Endothelial cell (in vitro differentiated cells): ENCODE measurements at regions not wholly inside any gene's neighbourhood (a gene's known extent, or its start where the extent isn't known, plus 50 kb on each side); places are given as distances from the start of the nearest gene placed in this dataset.

Source experiments
- DNase-seq: peaks from one replicate; pipeline ENCODE4 v3.0.0; 2021; ENCODE audit warnings: low spot score
- H3K27ac Mint-ChIP-seq: one replicate; pipeline ENCODE4 v1.8.0; 2021; ENCODE audit warnings: mixed read lengths, inconsistent platforms; ENCODE audit not compliant: unreplicated experiment
- H3K27me3 Mint-ChIP-seq: one replicate; pipeline ENCODE4 v1.8.0; 2021; ENCODE audit warnings: mild to moderate bottlenecking, moderate library complexity, mixed read lengths, inconsistent platforms; ENCODE audit not compliant: unreplicated experiment
- H3K36me3 Mint-ChIP-seq: one replicate; pipeline ENCODE4 v1.8.0; 2021; ENCODE audit warnings: mild to moderate bottlenecking, low read depth, mixed read lengths, inconsistent platforms; ENCODE audit not compliant: unreplicated experiment
- H3K4me1 Mint-ChIP-seq: one replicate; pipeline ENCODE4 v1.8.0; 2021; ENCODE audit warnings: mild to moderate bottlenecking, mixed read lengths, inconsistent platforms; ENCODE audit not compliant: unreplicated experiment
- H3K4me3 Mint-ChIP-seq: one replicate; pipeline ENCODE4 v1.8.0; 2021; ENCODE audit warnings: mild to moderate bottlenecking, mixed read lengths, inconsistent platforms; ENCODE audit not compliant: unreplicated experiment
- H3K9me3 Mint-ChIP-seq: one replicate; pipeline ENCODE4 v1.8.0; 2021; ENCODE audit warnings: mixed read lengths, inconsistent platforms; ENCODE audit not compliant: unreplicated experiment
- CTCF ChIP-seq: fragments of 200-600 bp; sonication (generic); IDR thresholded peaks from one replicate; pipeline ENCODE4 v1.5.0; 2021; ENCODE audit warnings: antibody characterized with exemption; ENCODE audit not compliant: unreplicated experiment

DNA sequence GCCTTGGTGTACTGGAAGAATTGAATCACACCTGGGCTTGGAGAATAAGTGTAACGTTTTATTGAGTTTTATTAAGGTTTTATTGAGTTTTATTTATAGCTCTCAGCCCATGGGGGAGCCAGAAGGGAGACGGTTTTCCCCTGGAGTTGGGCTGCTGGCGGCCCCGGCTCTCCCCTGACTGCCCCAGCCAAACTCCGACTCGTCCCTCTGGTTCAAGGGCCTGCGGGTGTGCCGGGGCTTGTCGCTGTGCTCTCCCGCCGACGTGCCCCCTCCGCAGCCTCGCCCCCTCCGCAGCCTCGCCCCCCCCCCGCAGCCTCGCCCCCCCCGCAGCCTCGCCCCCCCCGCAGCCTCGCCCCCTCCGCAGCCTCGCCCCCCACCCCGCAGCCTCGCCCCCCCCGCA is 326.1 kb upstream of the RTL1 start:
- DNase-seq: no peak
- Mint-ChIP-seq H3K27ac (no peak overlapping the region), H3K9me3 (no peaks in the 10 kb centered on the region), H3K4me3 (no peak overlapping the region), H3K36me3 (no peaks in the 10 kb centered on the region), H3K27me3 (peaks cover 4% of the 10 kb centered on the region), H3K4me1 (peaks cover 6% of the 10 kb centered on the region)
- TF ChIP-seq CTCF: no peak

DNA sequence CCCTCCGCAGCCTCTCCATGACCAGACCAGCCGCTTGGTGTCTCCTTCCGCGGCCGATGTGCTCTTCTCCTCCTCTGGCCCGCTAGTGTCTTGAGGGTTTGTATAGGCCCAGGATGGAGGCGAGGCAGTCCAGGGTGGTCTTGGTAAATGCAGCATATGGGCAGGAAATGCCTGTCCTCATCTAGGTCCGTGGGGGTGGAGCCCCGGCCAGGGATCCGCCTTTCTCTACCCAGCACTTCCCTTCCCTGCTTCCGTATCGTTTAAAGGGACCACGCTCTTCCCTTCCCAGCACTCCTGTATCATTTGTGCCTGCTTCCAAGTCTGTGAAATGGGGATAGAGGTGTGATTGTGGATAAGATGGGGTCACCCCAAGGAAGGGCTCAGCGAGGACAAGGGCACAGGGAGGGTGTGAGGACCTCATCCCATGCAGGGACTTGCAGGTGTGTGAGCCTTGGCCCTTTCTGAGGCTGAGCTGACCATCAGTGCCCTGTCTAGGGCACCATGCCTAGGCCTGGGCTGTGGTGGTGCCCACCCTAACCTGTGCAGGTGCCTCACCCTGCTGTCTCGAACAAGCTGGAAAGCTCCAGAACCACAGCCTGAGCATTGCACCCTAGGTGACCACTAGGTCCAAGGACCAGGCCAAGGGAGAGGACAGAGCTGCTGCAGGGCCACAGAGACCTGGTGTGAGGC is 326.8 kb upstream of the RTL1 start:
- Mint-ChIP-seq H3K27me3 (peaks cover 7% of the 10 kb centered on the region), H3K9me3 (no peaks in the 10 kb centered on the region), H3K27ac (no peak overlapping the region), H3K4me1 (peaks cover 10% of the 10 kb centered on the region), H3K36me3 (no peaks in the 10 kb centered on the region), H3K4me3 (no peak overlapping the region)
- DNase-seq: no peak
- TF ChIP-seq CTCF: no peak

DNA sequence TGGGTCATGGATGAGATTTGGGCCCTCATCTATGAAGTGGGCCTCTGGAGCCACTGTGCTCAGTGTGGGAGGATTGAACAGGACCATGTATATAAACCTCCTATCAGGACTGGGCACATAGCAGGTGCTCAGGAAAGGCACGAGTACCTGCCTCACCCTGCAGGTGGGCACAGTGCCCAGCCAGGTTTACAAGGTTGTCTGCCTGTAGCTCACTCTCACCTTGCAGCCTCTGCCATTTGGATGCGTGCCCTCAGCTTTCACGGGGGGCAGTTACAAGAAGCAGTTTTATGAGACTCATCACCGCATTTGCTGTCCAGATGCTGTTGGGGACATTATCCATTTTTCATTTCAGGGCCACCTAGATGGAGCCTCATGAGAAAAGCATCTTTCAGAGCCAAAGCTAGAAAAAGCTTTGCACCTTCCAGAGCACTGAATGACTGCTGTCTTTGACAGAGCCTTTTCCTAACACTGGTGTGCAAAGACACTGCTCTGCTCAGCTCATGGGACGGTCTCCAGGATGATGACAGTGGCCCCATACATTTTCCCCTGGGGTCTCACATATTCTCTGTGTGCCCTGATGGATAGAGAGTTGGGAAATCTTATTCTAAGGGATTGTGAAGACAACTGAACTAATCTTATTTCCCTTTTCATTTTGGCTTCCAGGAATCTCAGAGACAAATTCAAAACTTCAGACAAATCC is 327.5 kb upstream of the RTL1 start:
- Mint-ChIP-seq H3K27me3 (peaks cover 7% of the 10 kb centered on the region), H3K9me3 (no peaks in the 10 kb centered on the region), H3K4me1 (peaks cover 10% of the 10 kb centered on the region), H3K27ac (no peak overlapping the region), H3K4me3 (no peak overlapping the region), H3K36me3 (no peaks in the 10 kb centered on the region)
- TF ChIP-seq CTCF: no peak
- DNase-seq: no peak

- DNase-seq: no peak
- no peak overlapping the region for H3K27ac Mint-ChIP-seq
- TF ChIP-seq CTCF: no peak
These were observed 328.3 kb upstream of the RTL1 start for GRCh38 chr14:101231828-101232227.

GRCh38 chr14:101232340-101233020 is 328.8 kb upstream of the DIO3 start:
- peaks cover 7% of the 10 kb centered on the region for H3K27me3 Mint-ChIP-seq
- H3K27ac Mint-ChIP-seq: no peak overlapping the region
- no peaks in the 10 kb centered on the region for H3K36me3 Mint-ChIP-seq
- no peak for DNase-seq
- H3K4me1 Mint-ChIP-seq: peaks cover 10% of the 10 kb centered on the region
- no peak overlapping the region for H3K4me3 Mint-ChIP-seq
- no peak for TF ChIP-seq CTCF
- H3K9me3 Mint-ChIP-seq: no peaks in the 10 kb centered on the region

More at GRCh38 chr14:101231828-101232227, 328.3 kb upstream of the RTL1 start:
- H3K4me1 Mint-ChIP-seq: peaks cover 10% of the 10 kb centered on the region
- no peak overlapping the region for H3K4me3 Mint-ChIP-seq
- H3K36me3 Mint-ChIP-seq: no peaks in the 10 kb centered on the region
- H3K27me3 Mint-ChIP-seq: peaks cover 7% of the 10 kb centered on the region
- H3K9me3 Mint-ChIP-seq: no peaks in the 10 kb centered on the region
